ENCODE measurements at regions not wholly inside any gene's neighbourhood (a gene's known extent, or its start where the extent isn't known, plus 50 kb on each side); places are given as distances from the start of the nearest gene placed in this dataset.
"Not testable (repeated sequence)": the region's sequence is repeated elsewhere in the genome, so short reads cannot be mapped to it uniquely, and the experiment has no call there.

- no peak for DNase-seq (ENCODE audit: low spot score)
- Histone ChIP-seq H3K27ac (replicated peaks; ENCODE audit: low read length) (no peak overlapping the region), H2BK120ac (ENCODE audit: low read depth, low read length) (no peak overlapping the region), H3K18ac (ENCODE audit: low read length) (no peak overlapping the region), H3K14ac (ENCODE audit: low read length) (no peak overlapping the region), H3K36me3 (replicated peaks in 1 of 2; ENCODE audit: control insufficient read depth in 2 of 2, insufficient read depth in 2 of 2, low read length in 2 of 2) (no peaks in the 10 kb centered on the region), H4K91ac (ENCODE audit: low read depth, low read length, poor library complexity) (no peak overlapping the region), H3K79me1 (ENCODE audit: low read depth, low read length) (no peaks in the 10 kb centered on the region), H2BK5ac (ENCODE audit: low read length) (no peak overlapping the region), H2AK5ac (ENCODE audit: low read depth, low read length) (no peak overlapping the region), H2BK12ac (ENCODE audit: low read length) (no peak overlapping the region), H3K9ac (ENCODE audit: low read depth, low read length, poor library complexity) (no peak overlapping the region), H3K4me3 (ENCODE audit: low read length in 2 of 2) (no peak overlapping the region), H3K9me3 (replicated peaks in 1 of 2; ENCODE audit: control insufficient read depth in 2 of 2, insufficient read depth in 1 of 2, low read depth in 1 of 2, low read length in 2 of 2) (peaks cover 0 to 2% of the 10 kb centered on the region in 2 donors), H2BK15ac (ENCODE audit: low read length) (no peak overlapping the region), H3K4me2 (ENCODE audit: insufficient read depth, low read length, poor library complexity, severe bottlenecking) (no peak overlapping the region), H3K4me1 (ENCODE audit: control insufficient read depth in 2 of 2, insufficient read depth in 1 of 2, low read depth in 1 of 2, low read length in 2 of 2) (no peaks in the 10 kb centered on the region), H3K23ac (ENCODE audit: low read depth, low read length, poor library complexity) (no peak overlapping the region), H3K4ac (ENCODE audit: low read length) (peak overlapping the region; percentile 37), H4K8ac (ENCODE audit: low read depth, low read length) (no peak overlapping the region), H2AFZ (ENCODE audit: low read length) (no peak overlapping the region), H3K27me3 (ENCODE audit: control insufficient read depth in 3 of 3, insufficient read depth in 3 of 3, low read depth in 1 of 3, low read length in 3 of 3) (no peaks in the 10 kb centered on the region)
- WGBS, 2 donors (ENCODE audit: extremely low coverage in 2 of 2, insufficient read length in 2 of 2, insufficient replicate concordance in 1 of 2): no CpG with 5 or more reads among the region's 5 CpGs
These were observed 212.7 kb upstream of the GNAI1 start for GRCh38 chr7:79921976-79922375.

- H3K27me3 ChIP-seq (ENCODE audit: control insufficient read depth in 3 of 3, insufficient read depth in 3 of 3, low read depth in 1 of 3, low read length in 3 of 3); H3K18ac ChIP-seq (ENCODE audit: low read length); H2AFZ ChIP-seq (ENCODE audit: low read length); H3K36me3 ChIP-seq (replicated peaks in 1 of 2; ENCODE audit: control insufficient read depth in 2 of 2, insufficient read depth in 2 of 2, low read length in 2 of 2); H3K4me2 ChIP-seq (ENCODE audit: insufficient read depth, low read length, poor library complexity, severe bottlenecking); H3K14ac ChIP-seq (ENCODE audit: low read length); H2BK15ac ChIP-seq (ENCODE audit: low read length); H3K27ac ChIP-seq (replicated peaks; ENCODE audit: low read length); H2BK120ac ChIP-seq (ENCODE audit: low read depth, low read length); H3K4ac ChIP-seq (ENCODE audit: low read length); H3K9me3 ChIP-seq (replicated peaks in 1 of 2; ENCODE audit: control insufficient read depth in 2 of 2, insufficient read depth in 1 of 2, low read depth in 1 of 2, low read length in 2 of 2); H4K8ac ChIP-seq (ENCODE audit: low read depth, low read length); H2AK5ac ChIP-seq (ENCODE audit: low read depth, low read length); H3K4me1 ChIP-seq (ENCODE audit: control insufficient read depth in 2 of 2, insufficient read depth in 1 of 2, low read depth in 1 of 2, low read length in 2 of 2); H4K91ac ChIP-seq (ENCODE audit: low read depth, low read length, poor library complexity); H2BK5ac ChIP-seq (ENCODE audit: low read length); H3K4me3 ChIP-seq (ENCODE audit: low read length in 2 of 2); DNase-seq (ENCODE audit: low spot score); H3K9ac ChIP-seq (ENCODE audit: low read depth, low read length, poor library complexity); H2BK12ac ChIP-seq (ENCODE audit: low read length); H3K79me1 ChIP-seq (ENCODE audit: low read depth, low read length); H3K23ac ChIP-seq (ENCODE audit: low read depth, low read length, poor library complexity): not testable (repeated sequence)
- no CpG with 5 or more reads among the region's 2 CpGs for WGBS, 2 donors (ENCODE audit: extremely low coverage in 2 of 2, insufficient read length in 2 of 2, insufficient replicate concordance in 1 of 2)
These were observed 216.0 kb upstream of the GNAI1 start for GRCh38 chr7:79918632-79919031.

GRCh38 chr7:79915346-79915745, 219.3 kb upstream of the GNAI1 start:
- H3K79me1 ChIP-seq (ENCODE audit: low read depth, low read length); H3K27me3 ChIP-seq (ENCODE audit: control insufficient read depth in 3 of 3, insufficient read depth in 3 of 3, low read depth in 1 of 3, low read length in 3 of 3); H4K91ac ChIP-seq (ENCODE audit: low read depth, low read length, poor library complexity); H2BK15ac ChIP-seq (ENCODE audit: low read length); H3K4me3 ChIP-seq (ENCODE audit: low read length in 2 of 2); DNase-seq (ENCODE audit: low spot score); H3K23ac ChIP-seq (ENCODE audit: low read depth, low read length, poor library complexity); H3K18ac ChIP-seq (ENCODE audit: low read length); H3K9me3 ChIP-seq (replicated peaks in 1 of 2; ENCODE audit: control insufficient read depth in 2 of 2, insufficient read depth in 1 of 2, low read depth in 1 of 2, low read length in 2 of 2); H3K27ac ChIP-seq (replicated peaks; ENCODE audit: low read length); H2AK5ac ChIP-seq (ENCODE audit: low read depth, low read length); H2BK5ac ChIP-seq (ENCODE audit: low read length); H3K14ac ChIP-seq (ENCODE audit: low read length); H3K4me2 ChIP-seq (ENCODE audit: insufficient read depth, low read length, poor library complexity, severe bottlenecking); H3K9ac ChIP-seq (ENCODE audit: low read depth, low read length, poor library complexity); H3K4me1 ChIP-seq (ENCODE audit: control insufficient read depth in 2 of 2, insufficient read depth in 1 of 2, low read depth in 1 of 2, low read length in 2 of 2); H3K36me3 ChIP-seq (replicated peaks in 1 of 2; ENCODE audit: control insufficient read depth in 2 of 2, insufficient read depth in 2 of 2, low read length in 2 of 2); H2BK120ac ChIP-seq (ENCODE audit: low read depth, low read length); H2AFZ ChIP-seq (ENCODE audit: low read length); H4K8ac ChIP-seq (ENCODE audit: low read depth, low read length); H3K4ac ChIP-seq (ENCODE audit: low read length); H2BK12ac ChIP-seq (ENCODE audit: low read length): not testable (repeated sequence)
- WGBS, 2 donors (ENCODE audit: extremely low coverage in 2 of 2, insufficient read length in 2 of 2, insufficient replicate concordance in 1 of 2): no CpG with 5 or more reads among the region's 4 CpGs

- Histone ChIP-seq H3K9me3 (replicated peaks in 1 of 2; ENCODE audit: control insufficient read depth in 2 of 2, insufficient read depth in 1 of 2, low read depth in 1 of 2, low read length in 2 of 2) (peaks cover 0 to 6% of the 10 kb centered on the region in 2 donors), H3K4me3 (ENCODE audit: low read length in 2 of 2) (no peak overlapping the region), H3K27ac (replicated peaks; ENCODE audit: low read length) (no peak overlapping the region), H3K36me3 (replicated peaks in 1 of 2; ENCODE audit: control insufficient read depth in 2 of 2, insufficient read depth in 2 of 2, low read length in 2 of 2) (no peaks in the 10 kb centered on the region), H2AK5ac (ENCODE audit: low read depth, low read length) (no peak overlapping the region), H3K9ac (ENCODE audit: low read depth, low read length, poor library complexity) (no peak overlapping the region), H4K8ac (ENCODE audit: low read depth, low read length) (no peak overlapping the region), H2BK120ac (ENCODE audit: low read depth, low read length) (no peak overlapping the region), H3K18ac (ENCODE audit: low read length) (no peak overlapping the region), H2BK15ac (ENCODE audit: low read length) (no peak overlapping the region), H3K4me1 (ENCODE audit: control insufficient read depth in 2 of 2, insufficient read depth in 1 of 2, low read depth in 1 of 2, low read length in 2 of 2) (no peaks in the 10 kb centered on the region), H2BK5ac (ENCODE audit: low read length) (no peak overlapping the region), H3K4ac (ENCODE audit: low read length) (no peak overlapping the region), H3K27me3 (ENCODE audit: control insufficient read depth in 3 of 3, insufficient read depth in 3 of 3, low read depth in 1 of 3, low read length in 3 of 3) (no peaks in the 10 kb centered on the region), H4K91ac (ENCODE audit: low read depth, low read length, poor library complexity) (no peak overlapping the region), H2AFZ (ENCODE audit: low read length) (no peak overlapping the region), H2BK12ac (ENCODE audit: low read length) (no peak overlapping the region), H3K79me1 (ENCODE audit: low read depth, low read length) (no peaks in the 10 kb centered on the region), H3K23ac (ENCODE audit: low read depth, low read length, poor library complexity) (no peak overlapping the region), H3K14ac (ENCODE audit: low read length) (no peak overlapping the region), H3K4me2 (ENCODE audit: insufficient read depth, low read length, poor library complexity, severe bottlenecking) (no peak overlapping the region)
- DNase-seq (ENCODE audit: low spot score): no peak
- WGBS, 2 donors (ENCODE audit: extremely low coverage in 2 of 2, insufficient read length in 2 of 2, insufficient replicate concordance in 1 of 2): no CpG with 5 or more reads among the region's 4 CpGs
These were observed 222.4 kb upstream of the GNAI1 start for GRCh38 chr7:79912213-79912633.
